GM18858 (cell line): ENCODE measurements at regions not wholly inside any gene's neighbourhood (a gene's known extent, or its start where the extent isn't known, plus 50 kb on each side); places are given as distances from the start of the nearest gene placed in this dataset.

ENCODE experiments used
- ATAC-seq: cut with Tn5 transposase; IDR thresholded peaks from one replicate; pipeline ENCODE4 v1.9.1; 2021; ENCODE audit not compliant: unreplicated experiment

- no peak for ATAC-seq
Measured at GRCh38 chr7:31398815-31399214, 58.3 kb upstream of the NEUROD6 start.

GRCh38 chr7:31407178-31407676 is 66.7 kb upstream of the NEUROD6 start:
- ATAC-seq, result no peak

DNA sequence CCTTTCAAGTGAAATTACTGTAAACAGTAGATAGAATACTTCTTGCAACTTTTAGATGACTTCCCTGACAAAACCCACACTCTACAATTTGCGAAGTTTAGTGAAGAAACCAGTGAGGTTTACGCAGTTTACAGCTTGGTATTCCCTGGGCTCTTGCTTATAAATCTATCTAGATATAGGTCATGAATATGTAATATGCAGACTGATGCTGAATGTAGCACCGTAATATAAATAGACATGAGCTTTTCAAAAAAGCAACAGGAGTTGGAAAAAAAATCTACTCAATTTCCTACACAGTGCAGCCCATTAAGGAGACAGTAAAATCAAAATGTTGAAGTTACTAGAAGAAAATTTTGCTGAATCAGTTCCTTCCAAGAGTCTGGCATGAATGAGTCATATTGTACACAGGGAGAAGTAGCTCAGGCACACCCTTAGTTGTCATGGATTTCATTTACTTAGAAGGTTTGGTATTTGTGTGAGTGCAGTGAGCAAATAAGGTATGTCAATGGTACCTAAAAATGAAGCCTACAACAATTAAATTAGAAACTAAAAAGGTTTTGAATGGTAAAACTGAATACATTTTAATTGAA is 67.7 kb upstream of the NEUROD6 start:
- ATAC-seq, result no peak

DNA sequence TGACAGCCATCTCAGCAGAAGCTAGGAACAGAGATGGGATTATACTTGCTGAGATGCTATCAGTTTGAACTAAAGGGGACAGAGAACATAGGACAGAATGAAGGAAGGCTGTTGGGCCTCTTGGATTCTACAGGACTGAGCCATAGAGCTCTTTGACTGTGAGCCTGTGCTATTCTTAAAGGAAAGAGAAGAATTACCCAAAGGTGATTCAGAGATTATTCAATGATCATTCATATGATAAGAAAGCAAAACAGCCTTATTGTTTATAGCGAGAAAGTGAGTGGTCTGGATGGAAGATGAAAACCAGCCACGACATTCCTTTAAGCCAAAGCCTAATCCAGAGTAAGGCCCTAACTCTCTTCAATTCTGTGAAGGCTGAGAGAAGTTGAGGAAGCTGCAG is 69.7 kb upstream of the NEUROD6 start:
- ATAC-seq, result no peak

- no peak for ATAC-seq
Measured at GRCh38 chr7:31411416-31411815, 70.9 kb upstream of the NEUROD6 start.

DNA sequence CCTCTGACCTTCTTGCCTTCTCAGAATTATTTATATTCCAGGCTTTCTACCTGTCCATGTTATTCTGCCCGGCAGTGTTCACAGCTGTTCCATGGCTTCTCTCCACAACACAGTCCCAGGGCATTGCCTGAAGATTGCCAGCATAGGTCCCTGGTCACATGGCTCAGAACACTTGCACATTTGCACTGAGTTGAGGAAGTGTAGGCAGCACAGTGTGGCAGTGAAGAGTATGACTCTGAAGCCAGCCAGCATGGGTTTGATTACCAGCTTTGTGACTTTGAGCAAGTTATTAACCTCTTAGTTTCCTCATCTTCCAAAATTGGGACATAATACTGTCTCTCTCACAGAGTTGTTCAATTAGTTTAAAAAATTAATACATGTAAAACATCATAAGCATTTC is 73.2 kb upstream of the NEUROD6 start:
- ATAC-seq, result no peak

GRCh38 chr7:31416381-31416870 is 75.9 kb upstream of the NEUROD6 start:
- ATAC-seq, result no peak

DNA sequence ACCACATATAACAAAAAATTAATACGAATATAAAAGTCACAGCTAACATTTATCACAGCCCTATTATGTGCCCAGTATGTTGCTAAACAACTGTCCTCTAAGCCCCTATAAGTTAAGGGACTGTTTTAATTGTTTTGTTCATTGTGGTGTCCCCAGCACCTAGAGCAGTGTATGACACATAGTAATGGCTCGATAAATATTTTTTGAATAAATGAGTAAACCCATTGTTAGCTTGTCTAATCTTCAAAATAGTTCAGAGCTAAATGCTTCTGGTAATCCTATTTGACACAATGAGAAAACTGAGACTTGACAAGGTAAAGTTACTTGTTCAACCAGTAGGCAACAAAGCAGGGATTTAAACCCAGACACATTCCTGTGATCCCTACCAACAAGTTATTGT is 78.4 kb upstream of the NEUROD6 start:
- ATAC-seq, result no peak

DNA sequence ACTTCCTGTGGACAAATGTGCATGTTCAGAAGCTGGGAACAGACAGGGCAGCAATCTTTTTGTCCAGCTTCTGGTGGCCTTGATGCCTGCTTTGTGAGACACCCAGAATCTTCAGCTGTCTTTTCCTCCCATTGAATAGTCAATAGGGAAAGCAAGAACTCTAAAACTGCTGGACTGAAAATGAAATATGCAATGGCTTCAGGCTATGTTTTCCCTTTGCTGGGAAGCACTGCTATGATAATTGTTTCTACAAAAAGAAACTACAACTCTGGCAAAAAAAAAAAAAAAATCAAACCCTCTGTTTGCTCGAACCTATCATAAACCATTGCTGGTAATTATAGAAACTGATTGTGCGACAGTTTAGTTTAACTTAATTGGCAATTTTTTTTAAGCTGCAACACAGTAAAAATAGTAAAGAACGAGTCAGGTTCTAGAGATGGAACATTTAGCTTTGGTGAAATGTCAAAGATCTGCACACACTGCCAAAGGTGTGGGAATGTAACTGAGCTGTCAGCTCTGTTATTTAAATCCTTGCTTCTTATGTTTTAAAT is 79.1 kb upstream of the NEUROD6 start:
- no peak for ATAC-seq

GRCh38 chr7:31420948-31421347 is 80.4 kb upstream of the NEUROD6 start:
- ATAC-seq, result no peak

DNA sequence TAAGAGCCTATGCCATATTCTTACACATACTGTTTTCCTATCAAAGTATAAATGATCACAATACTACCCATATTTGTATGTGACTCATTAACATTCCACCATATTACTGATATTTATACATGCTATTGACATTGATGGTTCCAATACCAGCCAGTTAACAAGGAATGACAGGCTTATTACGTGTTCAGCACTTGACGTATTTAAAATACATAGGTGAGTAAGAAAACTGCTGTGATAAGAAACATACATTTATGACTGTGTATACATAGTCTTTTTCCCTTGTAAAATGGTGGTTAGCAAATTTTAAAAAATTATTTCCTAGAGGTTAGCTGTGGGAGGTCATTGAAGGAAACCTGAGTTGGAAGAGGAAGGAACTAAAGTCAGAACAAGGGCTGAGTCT is 81.1 kb upstream of the NEUROD6 start:
- ATAC-seq, result no peak

- ATAC-seq, result no peak
Measured at GRCh38 chr7:31423994-31424393, 83.5 kb upstream of the NEUROD6 start.

GRCh38 chr7:31432176-31432575 is 81.7 kb upstream of the ITPRID1 start:
- ATAC-seq, result no peak

DNA sequence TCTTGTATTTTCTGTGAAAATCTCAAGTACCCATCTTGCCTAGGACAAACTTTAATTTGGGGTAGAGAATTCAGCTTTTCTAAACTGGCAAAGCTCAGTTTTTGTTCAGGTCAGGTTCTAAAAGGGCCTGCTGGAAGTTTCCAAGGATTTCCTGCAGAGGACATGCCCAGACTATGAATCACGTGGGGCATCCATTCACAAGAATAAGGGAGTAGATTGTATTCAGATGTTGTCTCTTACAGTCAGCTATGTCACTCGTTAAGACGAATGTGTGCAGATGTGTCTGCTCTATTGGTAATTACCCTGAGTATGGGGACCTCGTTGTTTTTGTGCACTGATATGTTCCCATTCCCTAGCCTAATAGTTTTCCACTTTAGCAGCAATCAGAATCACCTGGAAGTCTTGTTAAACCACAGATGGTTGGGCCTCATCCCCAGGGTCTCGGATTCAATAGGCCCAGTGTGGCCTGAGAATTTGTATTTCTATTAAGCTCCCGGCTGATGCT is 81.0 kb upstream of the ITPRID1 start:
- no peak for ATAC-seq

DNA sequence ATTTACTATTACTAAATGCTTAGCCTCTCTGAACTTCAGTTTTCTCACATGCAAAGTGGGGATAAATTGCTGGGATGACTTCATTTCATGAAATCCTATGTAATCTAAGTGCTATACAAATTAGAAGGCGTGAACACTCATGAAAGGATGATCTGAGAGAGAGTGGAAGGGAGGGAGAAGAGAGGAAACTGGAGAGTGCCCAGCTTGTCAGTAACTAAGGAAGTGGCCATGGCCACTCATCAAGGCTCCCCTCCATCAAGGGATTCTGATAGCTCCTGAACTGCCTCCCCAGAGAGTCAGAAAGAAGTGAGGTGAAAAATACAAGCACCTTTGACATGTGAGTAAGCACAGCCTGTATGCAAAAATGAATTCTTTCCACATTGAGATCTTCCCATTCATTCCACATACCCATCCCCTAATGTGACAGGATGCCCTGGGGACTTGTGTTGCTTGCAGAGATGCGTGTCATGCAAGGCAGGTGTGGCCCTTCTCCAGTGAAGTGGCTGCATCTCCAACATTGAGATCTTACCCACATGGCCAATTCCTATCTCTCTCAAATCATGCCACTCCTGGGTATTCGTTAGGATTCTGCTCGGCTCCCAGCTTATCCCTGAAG is 76.5 kb upstream of the ITPRID1 start:
- ATAC-seq, result no peak

- no peak for ATAC-seq
Measured at GRCh38 chr7:31439165-31439564, 74.7 kb upstream of the ITPRID1 start.

DNA sequence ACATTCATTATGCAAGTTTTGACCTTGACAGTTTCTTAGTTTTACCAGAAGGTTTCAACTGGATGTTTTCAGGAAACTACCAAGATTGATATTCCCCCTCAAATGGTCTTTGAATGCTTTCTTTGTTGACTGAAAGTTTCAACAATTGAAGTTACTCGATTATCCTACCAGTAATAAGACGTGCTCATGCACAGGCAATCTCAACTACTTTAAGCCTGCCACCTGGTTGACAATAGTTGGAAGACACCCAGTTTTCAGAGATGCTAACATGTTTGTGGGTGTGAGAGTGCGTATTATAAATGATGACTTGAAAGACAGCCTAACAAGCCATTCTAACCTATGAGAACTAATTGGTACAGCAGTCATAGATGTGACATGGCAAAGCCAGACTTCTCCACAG is 73.4 kb upstream of the ITPRID1 start:
- no peak for ATAC-seq

- no peak for ATAC-seq
Measured at GRCh38 chr7:31442626-31443025, 71.3 kb upstream of the ITPRID1 start.

DNA sequence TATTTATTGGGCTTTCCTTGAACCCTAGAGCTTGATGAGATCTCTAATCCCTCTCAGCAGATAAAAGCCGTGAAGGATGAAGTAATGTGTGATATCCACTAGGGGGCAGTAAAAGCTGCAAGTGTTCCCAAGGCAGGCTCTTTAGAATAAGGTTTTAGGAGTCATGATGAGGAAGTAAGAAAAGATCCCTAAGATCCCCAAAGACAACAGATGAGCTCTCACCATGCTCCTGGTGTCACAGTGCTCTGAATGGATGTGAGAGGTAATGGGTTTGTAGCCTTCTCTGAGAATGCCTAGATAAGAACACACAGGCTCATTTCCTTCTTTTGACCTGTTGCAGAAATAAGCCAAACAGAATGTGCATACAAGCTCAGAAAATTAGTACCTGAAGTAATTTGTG is 70.4 kb upstream of the ITPRID1 start:
- ATAC-seq, result peak; percentile 83

GRCh38 chr7:31444196-31444595 is 69.7 kb upstream of the ITPRID1 start:
- ATAC-seq, result no peak

DNA sequence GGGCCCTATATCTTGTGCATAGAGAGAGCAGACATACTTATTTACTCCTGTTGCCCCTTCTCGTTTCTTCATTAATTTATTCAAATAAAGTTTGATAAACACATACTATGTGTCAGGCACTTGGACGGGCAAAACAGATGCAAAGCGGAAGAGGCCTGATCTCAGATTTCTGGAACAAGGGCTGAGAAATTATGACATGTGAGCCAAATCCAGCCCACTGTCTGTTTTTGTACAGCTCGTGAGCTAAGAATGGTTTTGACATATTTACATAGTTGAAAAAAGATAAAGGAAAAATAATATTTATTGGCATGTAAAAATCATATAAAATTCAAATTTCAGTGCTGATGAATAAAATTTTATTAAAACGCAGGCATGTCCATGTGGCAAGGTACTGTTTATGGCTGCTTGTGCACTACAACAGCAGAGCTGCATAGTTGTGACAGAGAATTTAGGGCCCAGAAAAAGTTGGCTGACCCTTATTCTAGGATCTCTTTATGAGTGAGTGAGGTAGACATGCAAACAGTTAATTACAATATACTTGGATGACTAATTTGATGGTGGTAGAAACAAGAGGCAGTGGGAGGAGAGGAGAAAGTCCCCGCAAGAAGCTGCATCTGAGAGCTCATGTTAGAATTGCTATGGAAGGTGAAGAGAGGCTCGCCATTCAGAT is 68.1 kb upstream of the ITPRID1 start:
- no peak for ATAC-seq

DNA sequence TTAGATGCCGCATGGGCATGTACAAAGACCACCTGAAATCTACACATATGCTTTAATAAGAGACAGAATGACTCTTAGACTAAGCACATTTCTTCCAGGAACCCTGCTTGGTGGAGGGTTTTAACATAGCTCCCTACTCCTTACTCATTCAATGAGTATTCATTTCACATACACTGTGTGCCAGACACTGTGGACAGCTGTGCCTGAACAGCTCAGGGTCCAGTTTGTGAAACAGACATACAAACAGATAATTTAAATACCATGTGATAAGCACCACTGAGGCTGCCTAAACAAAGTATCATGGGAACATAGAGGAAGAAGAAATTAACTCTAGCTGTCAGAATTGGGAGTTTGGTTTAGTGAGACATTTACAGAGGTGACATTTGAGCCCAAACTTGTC is 65.2 kb upstream of the ITPRID1 start:
- no peak for ATAC-seq
